ENCODE measurements at regions not wholly inside any gene's neighbourhood (a gene's known extent, or its start where the extent isn't known, plus 50 kb on each side); places are given as distances from the start of the nearest gene placed in this dataset.
"Not testable (repeated sequence)": the region's sequence is repeated elsewhere in the genome, so short reads cannot be mapped to it uniquely, and the experiment has no call there.

DNA sequence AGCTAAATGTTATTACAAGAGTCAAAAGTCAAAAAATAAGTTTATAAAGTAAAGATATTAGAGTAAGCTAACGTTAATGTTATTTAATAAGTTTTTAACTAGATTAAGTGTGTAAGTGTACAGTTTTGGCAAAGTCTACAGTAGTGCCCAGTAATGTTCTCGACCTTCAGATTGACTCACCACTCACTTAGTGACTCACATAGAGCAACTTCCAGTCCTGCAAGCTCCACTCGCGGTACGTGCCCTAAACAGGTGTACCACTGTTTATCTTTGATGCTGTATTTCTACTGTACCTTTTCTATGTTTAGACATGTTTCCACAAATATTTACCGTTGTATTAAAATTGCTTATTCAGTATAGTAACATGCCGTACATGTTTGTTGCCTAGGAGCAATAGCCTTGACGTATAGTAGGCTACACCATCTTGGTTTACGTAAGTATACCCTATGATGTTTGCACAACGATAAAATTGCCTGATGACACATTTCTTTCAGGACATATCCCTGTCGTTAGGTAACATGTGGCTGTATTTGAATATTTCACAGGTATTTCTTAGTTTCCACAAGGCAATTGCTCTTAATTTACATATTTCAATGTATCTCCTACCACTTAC is 1641.9 kb upstream of the PIK3C3 start:
- DNase-seq, result no peak

DNA sequence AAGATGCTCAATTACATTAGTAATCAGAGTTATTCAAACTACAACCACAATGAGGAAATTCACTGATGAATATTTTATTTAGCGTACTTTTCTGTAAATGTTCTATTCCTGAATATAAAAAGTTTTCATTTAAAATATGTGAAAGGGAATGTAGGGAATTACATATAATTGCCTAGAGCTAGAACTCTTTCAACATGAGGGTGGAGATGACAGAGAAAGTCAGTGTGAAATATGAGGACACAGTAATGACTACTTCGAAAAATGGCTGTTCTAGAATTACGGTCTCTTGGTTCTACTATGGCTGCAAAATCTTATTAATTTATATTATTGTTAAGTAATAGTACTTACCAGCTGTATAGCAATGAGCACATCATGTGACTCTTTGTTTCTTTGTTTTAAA is 1647.4 kb upstream of the PIK3C3 start:
- no peak for DNase-seq

DNA sequence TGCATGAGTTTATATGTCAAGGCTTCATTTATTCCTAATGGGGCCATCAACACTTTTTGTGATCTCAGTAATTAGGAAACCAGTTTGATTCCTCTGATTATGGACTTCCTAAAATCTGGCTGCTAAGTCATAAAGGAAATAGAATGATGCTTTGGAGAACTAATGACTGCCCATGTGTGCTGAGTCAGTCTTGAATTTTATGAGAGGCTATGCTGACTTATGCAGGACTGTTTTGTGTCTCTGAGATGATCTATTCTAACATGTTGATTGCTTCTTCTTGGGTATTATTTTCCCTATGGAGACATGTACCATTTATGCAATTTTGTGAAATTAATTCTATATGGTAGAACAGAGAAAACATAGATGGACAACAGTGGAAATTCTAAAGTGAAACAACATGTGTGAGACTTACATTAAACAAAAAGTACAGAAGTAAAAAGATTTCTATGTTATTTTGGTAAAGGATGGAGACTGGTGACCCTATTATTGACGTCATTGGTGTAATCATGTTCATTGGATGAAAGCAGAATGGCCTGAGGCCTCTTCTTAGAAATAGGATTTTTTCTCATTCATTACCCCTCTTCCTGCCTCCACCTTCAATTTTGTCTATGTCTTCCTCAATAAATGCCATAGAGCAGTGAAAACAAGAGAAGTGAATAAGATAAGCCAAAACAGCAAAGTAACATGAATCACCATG is 1658.2 kb upstream of the PIK3C3 start:
- peak in 1 of 3 experiments; percentile 10 for DNase-seq

DNA sequence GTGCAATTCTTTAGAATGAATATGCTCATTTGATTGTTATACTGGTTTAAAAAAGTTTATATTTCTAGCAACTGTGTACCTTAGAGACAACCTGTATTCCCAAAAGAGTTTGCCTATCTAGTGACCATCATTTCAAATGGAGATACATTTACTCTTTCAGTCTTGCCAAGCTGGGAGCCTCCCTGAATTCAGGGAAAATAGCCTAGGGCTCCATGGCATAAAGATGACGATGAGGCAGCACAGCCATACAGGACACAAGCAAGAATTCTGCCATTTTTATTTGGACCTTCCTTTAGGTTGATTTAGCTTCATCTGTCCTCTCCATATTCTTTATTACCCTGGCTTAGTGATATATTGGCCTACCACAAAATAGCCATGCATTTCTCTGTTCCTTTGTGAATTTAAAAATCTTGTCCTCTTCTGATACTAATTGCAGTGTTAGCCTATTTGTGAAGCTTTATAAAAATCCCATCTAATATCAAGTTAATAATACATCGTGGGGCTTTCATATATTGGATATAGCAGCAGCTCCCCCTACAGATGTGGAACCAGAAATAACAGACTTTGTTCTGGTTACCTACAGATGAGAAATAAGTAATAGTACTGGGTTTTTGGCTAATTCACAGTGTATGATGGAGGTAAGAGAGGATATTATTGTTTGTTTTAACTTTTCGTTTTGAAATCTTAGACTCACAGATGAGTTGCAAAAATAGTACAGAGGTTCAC is 1661.9 kb upstream of the PIK3C3 start:
- peak in 2 of 3 experiments; percentile 10 to 60 for DNase-seq

DNA sequence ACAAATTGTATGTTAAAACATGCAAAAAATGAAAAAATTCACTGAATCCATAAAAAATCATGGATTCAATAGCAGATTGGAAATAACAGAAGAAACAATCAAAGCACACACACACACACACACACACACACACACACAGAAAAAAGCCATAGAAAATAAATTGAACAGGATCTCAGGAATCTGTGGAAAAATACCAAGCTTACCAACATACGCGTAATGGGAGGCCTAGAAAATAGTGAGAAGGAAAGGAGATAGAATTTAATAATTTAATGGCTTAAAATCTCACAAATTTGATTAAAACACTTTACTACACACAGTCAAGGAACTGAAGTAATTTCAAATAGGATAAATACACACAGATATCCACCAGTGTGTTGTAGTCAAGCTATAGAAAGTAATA is 1671.5 kb upstream of the PIK3C3 start:
- DNase-seq, result no peak

DNA sequence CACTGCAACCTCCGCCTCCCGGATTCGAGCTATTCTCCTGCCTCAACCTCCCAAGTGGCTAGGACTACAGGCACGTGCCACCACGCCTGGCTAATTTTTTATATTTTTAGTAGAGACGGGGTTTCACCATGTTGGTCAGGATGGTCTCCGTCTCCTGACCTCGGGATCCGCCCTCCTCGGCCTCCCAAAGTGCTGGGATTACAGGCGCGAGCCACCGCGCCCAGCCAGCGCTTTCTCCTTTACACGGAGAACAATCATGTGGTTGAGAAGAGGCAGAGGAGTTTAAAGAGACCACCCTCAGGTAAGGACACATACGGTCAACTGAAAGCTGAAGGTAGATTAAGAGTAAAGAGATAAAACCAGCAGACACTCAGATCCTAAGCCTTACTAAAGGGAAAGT is 1673.7 kb upstream of the PIK3C3 start:
- not testable (repeated sequence) for DNase-seq

DNA sequence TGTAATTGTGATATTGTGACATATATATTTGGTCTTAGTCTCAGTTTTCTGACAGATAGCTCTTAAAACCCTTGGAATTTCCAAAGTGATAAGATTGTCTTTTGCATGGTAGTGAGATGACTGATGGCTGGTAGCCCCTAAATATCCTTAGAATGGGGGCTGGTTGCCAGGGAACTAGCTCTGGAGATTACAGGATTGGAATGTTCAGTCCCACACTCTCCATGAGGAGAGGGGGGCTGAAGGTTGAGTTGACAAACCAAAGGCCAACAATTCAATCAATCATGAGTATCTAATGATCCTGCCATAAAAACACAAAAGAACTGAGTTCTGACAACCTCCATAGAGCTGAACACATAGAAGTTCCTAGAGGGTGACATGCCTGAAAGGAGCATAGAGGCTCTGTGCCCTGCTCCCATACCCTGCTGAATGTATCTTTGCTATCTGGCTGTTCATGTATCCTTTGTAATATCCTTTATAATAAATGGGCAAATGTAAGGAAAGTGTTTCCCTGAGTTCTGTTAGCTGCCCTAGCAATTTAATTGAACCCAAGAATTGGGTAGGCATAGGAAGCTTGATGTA is 1680.3 kb upstream of the PIK3C3 start:
- no peak for DNase-seq

DNA sequence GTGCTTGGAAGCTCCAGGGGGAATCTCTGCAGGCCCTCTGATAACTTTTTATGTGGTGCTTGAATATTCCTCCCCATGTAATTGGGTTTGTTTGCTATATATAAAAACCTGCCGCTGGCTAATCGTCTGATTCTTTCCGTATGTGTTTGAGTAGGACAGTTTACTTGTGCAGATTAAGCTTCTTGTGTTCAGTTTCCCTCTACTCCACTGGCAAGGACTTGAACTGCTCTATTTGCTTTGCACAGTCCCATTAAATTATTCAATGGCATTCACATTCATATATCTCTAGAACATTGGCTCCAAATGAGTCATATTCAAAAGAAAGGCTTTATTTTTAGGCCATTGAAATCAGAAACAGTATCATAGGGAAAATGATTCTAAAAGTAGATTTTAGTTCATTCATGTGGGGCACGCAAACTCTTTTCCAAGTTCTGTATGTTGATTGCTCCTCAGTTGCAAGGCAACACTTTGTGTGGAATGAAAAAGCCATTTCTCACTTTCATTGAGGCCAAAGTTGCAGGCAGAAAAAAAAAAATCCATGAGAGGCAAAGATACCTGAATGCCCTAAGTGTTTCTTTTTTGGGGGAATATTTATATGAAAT is 1682.3 kb upstream of the PIK3C3 start:
- DNase-seq, result peak in 1 of 3 experiments; percentile 19

DNA sequence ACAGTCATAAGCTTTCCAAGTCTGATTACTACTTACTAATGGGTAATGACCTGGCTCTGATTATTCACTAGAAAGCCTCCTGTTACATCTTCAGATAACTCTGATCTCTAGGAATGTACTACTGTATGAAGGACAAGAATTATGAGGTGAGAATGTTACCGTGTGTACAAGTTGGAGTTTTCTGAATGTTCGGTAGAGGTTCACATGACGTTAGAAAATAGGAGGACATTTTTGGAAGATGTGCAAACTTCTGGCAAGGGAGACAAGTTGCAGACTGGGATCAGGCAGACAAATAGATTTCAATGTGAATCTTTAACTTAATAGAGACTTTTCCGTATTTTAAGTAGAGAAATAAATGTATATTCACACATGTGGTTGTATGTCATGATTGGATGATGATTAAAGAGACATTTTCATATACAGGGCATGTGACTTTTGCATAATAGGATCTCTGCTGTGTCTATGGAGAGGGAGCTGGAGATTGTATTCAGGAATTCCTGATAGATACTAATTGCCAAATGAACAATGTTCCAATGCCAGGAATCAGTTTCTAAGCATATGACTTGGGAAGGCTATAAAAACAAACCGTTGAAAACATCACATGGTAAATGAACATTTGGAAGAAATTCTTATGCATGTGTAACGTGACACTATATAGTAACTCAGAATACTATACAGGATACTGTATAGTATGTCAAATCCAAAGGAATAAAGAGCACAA is 1695.8 kb upstream of the PIK3C3 start:
- no peak for DNase-seq

DNA sequence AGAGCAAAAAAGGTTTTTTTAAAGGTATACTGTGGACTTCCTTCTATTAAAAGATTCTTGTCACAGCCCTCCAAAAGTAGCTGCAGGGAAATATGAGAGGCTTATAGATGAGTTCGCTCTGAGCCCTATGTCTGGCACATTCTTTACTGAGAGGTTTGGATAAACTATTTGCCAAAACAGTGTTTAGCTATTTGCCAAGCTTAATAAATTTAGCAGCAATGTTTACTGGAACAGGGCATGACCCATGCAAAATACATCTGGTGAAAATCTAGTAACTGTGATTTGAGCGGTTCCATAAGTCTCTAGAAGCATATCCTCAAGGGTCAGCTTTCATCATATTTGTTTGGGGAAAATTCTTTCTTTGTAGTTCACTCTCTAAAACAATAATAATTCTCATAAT is 1696.7 kb upstream of the PIK3C3 start:
- no peak for DNase-seq

DNA sequence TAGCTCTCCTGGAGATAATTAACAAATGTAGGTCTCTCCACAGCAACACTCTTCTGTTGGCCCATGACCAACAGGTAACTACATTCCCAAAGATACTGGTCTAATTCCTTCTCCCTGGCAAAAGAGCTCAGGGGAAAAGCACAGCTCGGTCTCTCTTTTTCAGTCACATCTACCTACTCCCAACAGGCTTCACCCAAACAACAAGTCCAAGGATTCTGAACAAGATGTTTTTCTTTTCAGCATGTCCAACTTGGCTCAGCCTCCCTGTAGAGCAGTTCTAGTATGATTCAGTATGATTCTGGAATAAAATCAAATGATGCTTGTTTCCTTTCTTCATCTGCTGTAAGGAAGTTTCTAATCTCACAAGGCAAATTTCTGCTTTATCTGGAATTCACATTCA is 1704.8 kb upstream of the PIK3C3 start:
- no peak for DNase-seq

DNA sequence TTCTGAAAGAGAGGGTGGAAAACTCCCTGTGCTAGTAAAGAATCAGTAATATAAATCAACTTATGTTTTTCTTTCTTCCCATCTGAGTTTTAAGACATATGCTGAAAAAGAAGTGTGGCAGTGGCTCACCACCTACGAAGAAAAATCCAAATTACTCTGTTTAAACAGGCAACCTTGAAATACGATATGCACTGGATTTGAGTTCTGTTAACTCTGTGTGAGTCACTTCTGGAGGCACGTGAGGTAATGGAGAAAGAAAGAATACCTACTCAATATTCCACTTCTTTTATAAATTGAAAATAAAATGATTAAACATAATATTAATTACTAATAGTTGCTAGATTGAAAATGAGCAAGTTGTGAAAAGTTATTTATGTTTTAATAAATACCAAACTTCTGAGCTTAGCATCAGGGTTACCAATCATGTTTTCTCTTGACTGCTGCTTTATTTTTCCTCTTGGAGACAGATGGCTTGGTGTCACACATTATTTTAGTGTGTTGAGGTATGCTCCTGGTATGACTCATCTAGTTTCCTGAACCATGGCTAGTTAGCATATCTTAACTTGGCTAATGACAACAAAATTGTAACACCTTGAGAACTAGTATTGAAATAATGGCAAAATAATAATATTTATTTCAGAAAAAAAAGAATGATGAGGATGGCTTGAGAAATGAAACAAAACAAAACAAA is 1705.5 kb upstream of the PIK3C3 start:
- DNase-seq, result no peak

DNA sequence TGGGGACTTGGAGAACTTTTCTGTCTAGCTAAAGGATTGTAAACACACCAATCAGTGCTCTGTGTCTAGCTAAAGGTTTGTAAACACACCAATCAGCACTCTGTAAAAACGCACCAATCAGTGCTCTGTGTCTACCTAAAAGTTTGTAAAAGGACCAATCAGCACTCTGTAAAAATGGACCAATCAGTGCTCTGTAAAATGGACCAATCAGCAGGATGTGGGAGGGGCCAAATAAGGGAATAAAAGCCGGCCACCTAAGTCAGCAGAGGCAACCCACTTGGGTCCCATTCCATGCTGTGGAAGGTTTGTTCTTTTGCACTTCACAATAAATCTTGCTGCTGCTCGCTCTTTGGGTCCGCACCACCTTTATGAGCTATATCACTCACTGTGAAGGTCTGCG is 1709.4 kb upstream of the PIK3C3 start:
- not testable (repeated sequence) for DNase-seq

DNA sequence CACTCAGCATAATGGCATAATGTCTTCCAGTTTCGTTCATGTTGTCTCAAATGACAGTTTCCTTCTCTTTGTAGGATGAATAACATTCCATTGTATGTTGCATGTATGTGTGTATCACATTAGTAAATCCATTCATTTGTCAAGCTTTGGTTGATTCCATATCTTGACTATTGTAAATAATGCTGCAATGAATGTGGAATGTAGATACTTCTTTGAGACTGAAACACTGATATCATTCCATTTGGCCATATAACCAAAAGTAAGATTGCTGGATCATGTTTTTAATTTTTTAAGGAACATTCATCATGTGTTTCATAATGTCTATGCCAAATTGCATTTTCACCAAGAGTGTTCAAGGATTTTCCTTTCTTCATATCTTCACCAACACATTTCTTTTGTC is 1711.4 kb upstream of the PIK3C3 start:
- DNase-seq, result no peak

DNA sequence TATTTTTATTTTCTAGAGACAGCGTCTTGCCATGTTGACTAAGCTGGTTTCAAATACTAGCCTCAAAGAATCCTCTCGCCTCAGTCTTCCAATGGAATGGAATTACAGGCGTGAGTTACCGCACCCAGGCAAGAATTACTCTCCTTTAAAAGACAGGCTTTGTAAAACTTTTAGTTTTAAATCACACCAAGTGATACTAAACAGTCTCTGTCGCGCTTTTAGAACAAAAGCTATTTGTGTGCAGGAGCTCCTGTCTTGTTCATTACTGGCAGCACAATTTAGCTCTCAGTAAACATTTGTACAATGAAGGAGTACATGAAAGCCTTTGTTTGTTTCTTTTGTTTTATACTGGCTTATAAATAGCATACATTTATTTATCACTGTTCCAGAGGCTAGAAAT is 1719.2 kb upstream of the PIK3C3 start:
- no peak for DNase-seq

DNA sequence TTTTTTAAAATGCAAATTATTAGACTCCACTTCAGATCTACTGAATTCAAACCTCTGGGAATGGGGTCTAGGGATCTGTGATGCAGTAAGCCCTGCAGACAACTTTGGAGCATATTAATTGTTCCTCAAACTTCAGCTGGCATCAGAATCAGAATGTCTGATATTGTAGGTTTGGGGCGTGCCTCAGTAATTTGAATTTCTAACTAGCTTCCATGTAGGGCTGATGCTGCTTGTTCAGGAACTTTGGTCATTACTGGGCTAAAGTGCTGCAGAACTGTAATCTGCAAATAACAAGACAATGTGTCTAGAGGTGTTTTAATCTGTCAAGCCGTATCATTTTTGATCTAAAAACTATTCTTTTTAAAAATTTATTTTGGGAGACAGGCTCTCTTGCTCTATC is 1719.7 kb upstream of the PIK3C3 start:
- DNase-seq, result no peak

DNA sequence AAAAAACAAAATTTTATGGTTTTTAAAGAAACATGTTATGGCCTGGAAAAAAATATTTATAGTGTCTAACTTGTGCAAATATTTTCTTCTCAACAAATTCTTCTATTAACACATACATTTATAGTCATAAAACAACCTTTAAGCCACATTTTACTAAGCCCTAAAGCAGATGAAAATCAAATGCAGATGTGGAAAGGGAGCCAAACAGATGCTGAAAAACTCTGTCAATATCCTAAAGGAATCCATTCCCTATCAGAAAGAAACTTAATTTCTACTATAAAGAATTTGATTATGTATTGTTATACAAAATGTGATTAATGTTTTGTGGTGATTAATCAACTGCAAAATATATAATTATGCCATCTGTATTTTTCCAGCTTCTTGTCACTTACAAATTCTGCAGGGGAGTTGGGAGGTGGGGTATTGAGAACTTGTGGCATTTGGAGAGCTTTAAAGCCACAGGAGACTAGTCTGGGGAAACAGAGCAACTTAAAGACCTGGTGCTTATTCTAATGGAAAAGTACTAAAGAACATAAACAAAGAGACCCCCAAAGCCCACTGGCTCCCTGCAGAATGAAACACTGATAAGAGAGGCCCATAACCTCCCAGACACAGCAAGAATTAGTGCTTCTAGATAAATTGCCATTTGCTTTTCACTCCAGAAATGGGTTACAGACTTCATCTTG is 1721.0 kb upstream of the PIK3C3 start:
- no peak for DNase-seq

DNA sequence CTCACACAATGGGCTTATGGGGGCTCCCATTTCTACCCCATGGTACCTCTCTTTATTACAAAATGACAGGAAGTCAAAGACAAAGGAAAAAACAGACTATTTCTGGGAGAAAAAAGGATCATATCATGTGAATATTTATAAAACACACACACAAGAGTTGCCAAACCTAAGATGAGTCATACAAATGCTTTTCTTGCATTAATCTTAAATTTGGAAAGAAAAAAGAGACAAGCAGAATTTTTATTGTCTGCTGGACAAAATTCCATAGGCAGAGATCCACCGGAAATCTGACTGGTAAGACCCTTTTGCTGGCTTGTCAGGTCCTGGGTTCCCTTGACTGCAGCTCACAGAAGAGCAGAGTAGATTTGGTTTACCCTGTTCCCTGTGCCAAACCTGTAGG is 1732.3 kb upstream of the PIK3C3 start:
- no peak for DNase-seq

DNA sequence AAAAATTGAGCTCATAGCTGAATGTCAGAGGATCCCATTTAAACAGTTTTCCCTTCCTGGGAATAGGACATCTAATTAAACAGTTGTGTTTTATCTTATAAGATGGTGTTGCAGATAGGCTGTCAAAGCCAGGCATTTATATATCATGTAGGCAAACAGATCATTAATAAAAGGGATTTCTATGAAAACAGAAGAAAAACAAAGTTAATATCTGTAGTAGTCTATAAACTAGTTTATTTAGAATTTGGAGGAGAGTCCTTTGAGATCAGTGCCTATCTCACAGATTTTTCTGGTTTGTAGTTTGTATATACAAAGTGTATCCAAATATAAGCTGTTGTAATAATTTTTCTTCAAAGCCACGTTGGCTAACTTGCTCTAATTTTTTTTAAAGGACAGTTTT is 1738.2 kb upstream of the PIK3C3 start:
- no peak for DNase-seq

DNA sequence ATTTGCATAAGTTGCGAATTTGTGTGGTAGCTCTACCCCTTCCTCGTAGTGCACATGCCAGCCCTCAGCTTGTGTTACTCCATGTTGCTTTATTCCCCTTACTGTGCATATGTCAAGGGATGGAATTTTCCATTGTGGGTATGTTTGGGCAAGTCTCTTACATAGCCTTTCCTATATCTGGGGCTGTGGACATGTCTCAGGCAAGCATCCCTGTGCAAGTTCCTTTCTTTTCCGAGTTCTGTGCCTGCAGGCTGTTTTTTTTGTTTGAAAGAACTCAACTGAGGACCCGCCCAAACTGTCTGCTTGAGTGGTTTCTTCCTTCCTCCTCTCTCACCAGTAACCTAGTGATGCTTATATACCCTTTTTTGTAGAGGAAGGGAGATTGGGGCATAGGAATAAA is 1739.1 kb upstream of the PIK3C3 start:
- no peak for DNase-seq

DNA sequence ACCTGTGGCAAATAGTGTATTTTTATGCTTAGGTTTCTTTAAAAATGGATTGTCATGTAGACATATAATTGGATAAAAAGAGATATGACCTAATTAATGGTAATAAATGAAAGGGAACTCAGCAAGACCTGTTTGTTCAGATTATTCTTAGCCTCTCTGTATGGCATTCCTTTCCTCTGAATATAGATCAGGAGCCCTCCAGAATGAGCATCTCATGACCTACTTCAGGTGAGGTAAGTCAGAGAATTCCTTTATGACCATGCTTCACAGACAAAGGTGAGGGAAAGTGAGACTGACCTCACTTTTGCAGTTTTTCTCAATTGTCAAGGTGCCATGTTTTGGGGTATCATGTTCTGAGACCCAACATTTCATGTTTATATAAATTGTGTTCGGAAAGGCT is 1744.3 kb upstream of the PIK3C3 start:
- no peak for DNase-seq

DNA sequence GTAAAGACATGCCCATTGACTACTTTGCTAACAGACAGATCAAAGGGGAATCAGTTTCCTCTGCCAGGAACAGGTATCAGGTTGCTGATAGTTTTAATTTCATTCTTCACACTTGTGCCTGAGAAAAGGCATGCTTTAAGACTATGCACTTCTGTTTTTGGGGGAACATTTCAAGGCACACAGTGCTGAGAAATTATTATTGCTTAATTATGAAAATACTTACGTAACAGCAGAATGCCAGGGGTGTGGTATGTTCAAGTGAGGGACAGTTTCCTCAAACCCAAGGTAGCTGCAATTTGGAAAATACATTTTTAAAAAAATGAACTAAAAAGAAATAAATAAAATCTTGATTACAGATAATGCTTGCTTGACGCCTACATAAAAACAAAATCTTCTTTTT is 1746.1 kb upstream of the PIK3C3 start:
- no peak for DNase-seq

All from NCI-H1417 (cell line).